Endodermal cell (in vitro differentiated cells): ENCODE measurements at regions not wholly inside any gene's neighbourhood (a gene's known extent, or its start where the extent isn't known, plus 50 kb on each side); places are given as distances from the start of the nearest gene placed in this dataset.

Source experiments
- DNase-seq: peaks from one replicate; pipeline ENCODE4 v3.0.0-alpha.2; 2017
- H3K27ac ChIP-seq: 2 replicates; pipeline ENCODE4 v1.5.1; 2013; ENCODE audit warnings: mild to moderate bottlenecking, low read depth, low read length, moderate library complexity
- H3K27me3 ChIP-seq: 2 replicates; pipeline ENCODE4 v1.6.1; 2013; ENCODE audit warnings: mild to moderate bottlenecking, low read length, moderate library complexity; ENCODE audit not compliant: insufficient read depth, control insufficient read depth, poor library complexity, severe bottlenecking
- H3K36me3 ChIP-seq: 2 replicates; pipeline ENCODE4 v1.7.0; 2013; ENCODE audit warnings: mild to moderate bottlenecking, low read length, moderate library complexity; ENCODE audit not compliant: control insufficient read depth, insufficient read depth
- H3K4me1 ChIP-seq: one replicate; pipeline ENCODE4 v1.7.0; 2013; ENCODE audit warnings: low read length; ENCODE audit not compliant: control insufficient read depth, insufficient read depth
- H3K4me3 ChIP-seq: 2 replicates; pipeline ENCODE4 v1.5.1; 2013; ENCODE audit warnings: mild to moderate bottlenecking, low read length, moderate library complexity
- H3K9ac ChIP-seq: 2 replicates; pipeline ENCODE4 v1.6.1; 2013; ENCODE audit warnings: mild to moderate bottlenecking, low read length, moderate library complexity; ENCODE audit not compliant: poor library complexity, severe bottlenecking; ENCODE audit errors: extremely low read depth
- H3K9me3 ChIP-seq: 2 replicates; pipeline ENCODE4 v1.6.1; 2013; ENCODE audit warnings: mild to moderate bottlenecking, low read length, moderate library complexity; ENCODE audit not compliant: control insufficient read depth
- H3K27ac Mint-ChIP-seq: 2 replicates; pipeline ENCODE4 v1.8.0; 2020; ENCODE audit warnings: mixed read lengths
- H3K27me3 Mint-ChIP-seq: 2 replicates; pipeline ENCODE4 v1.8.0; 2021; ENCODE audit warnings: mild to moderate bottlenecking, mixed read lengths; ENCODE audit not compliant: insufficient read depth
- H3K36me3 Mint-ChIP-seq: 2 replicates; pipeline ENCODE4 v1.8.0; 2020; ENCODE audit warnings: low read depth, mixed read lengths
- H3K4me1 Mint-ChIP-seq: 2 replicates; pipeline ENCODE4 v1.8.0; 2020; ENCODE audit warnings: mixed read lengths
- H3K4me3 Mint-ChIP-seq: 2 replicates; pipeline ENCODE4 v1.8.0; 2020; ENCODE audit warnings: mild to moderate bottlenecking, moderate library complexity, mixed read lengths
- H3K9me3 Mint-ChIP-seq: 2 replicates; pipeline ENCODE4 v1.8.0; 2020; ENCODE audit warnings: mild to moderate bottlenecking, mixed read lengths
- CTCF ChIP-seq: fragments of 200-600 bp; sonication (generic); conservative IDR thresholded peaks from 2 replicates; pipeline ENCODE4 v1.5.0; 2021; ENCODE audit warnings: antibody characterized with exemption, mild to moderate bottlenecking
- WGBS, 2 experiments: methylation state at CpG; one replicate each; pipeline versions ENCODE4 v1.1.5 to v1.1.7; 2013; ENCODE audit warnings: missing lambda C conversion rate in 2 of 2, mixed read lengths in 1 of 2; ENCODE audit not compliant: insufficient coverage in 1 of 2, insufficient read length in 1 of 2; 5-methylcytosine and 5-hydroxymethylcytosine counted together

- H3K9ac ChIP-seq, result no peak overlapping the region
- Mint-ChIP-seq H3K4me1 (peaks cover 5% of the 10 kb centered on the region), H3K9me3 (no peaks in the 10 kb centered on the region), H3K27ac (no peak overlapping the region), H3K4me3 (no peak overlapping the region), H3K27me3 (peaks cover 3% of the 10 kb centered on the region), H3K36me3 (no peaks in the 10 kb centered on the region)
- H3K36me3 ChIP-seq, result no peaks in the 10 kb centered on the region
- H3K4me3 ChIP-seq, result no peak overlapping the region
- 95% methylated on average over 12 to 13 of the region's 13 CpGs for whole genome bisulfite sequencing, 2 experiments
- H3K27ac ChIP-seq, result no peak overlapping the region
- H3K4me1 ChIP-seq, result no peaks in the 10 kb centered on the region
- no peak for DNase-seq
- no peaks in the 10 kb centered on the region for H3K9me3 ChIP-seq
- TF ChIP-seq CTCF, result no peak
- no peaks in the 10 kb centered on the region for H3K27me3 ChIP-seq
Measured at GRCh38 chr4:181147416-181147951, 1095.7 kb upstream of the TENM3 start.

GRCh38 chr4:181148470-181148869, 1094.7 kb upstream of the TENM3 start:
- Histone ChIP-seq H3K36me3 (no peaks in the 10 kb centered on the region), H3K9ac (no peak overlapping the region), H3K4me1 (no peaks in the 10 kb centered on the region), H3K27ac (no peak overlapping the region), H3K9me3 (no peaks in the 10 kb centered on the region), H3K4me3 (no peak overlapping the region), H3K27me3 (no peaks in the 10 kb centered on the region)
- Mint-ChIP-seq H3K27ac (no peak overlapping the region), H3K4me1 (peaks cover 1% of the 10 kb centered on the region), H3K36me3 (no peaks in the 10 kb centered on the region), H3K4me3 (no peak overlapping the region), H3K9me3 (no peaks in the 10 kb centered on the region), H3K27me3 (no peaks in the 10 kb centered on the region)
- no peak for TF ChIP-seq CTCF
- no peak for DNase-seq
- WGBS, 2 experiments, result 86 to 94% methylated on average over 2 to 5 of the region's 5 CpGs

- no peaks in the 10 kb centered on the region for H3K36me3 ChIP-seq
- H3K4me1 ChIP-seq, result no peaks in the 10 kb centered on the region
- H3K9me3 ChIP-seq, result no peaks in the 10 kb centered on the region
- Mint-ChIP-seq H3K4me1 (peaks cover 1% of the 10 kb centered on the region), H3K27ac (no peak overlapping the region), H3K27me3 (no peaks in the 10 kb centered on the region), H3K36me3 (no peaks in the 10 kb centered on the region), H3K9me3 (no peaks in the 10 kb centered on the region), H3K4me3 (no peak overlapping the region)
- H3K27ac ChIP-seq, result no peak overlapping the region
- no peak overlapping the region for H3K9ac ChIP-seq
- TF ChIP-seq CTCF, result no peak
- no peak for DNase-seq
- no peaks in the 10 kb centered on the region for H3K27me3 ChIP-seq
- WGBS, 2 experiments, result 85 to 91% methylated on average over 4 of the region's 4 CpGs
- no peak overlapping the region for H3K4me3 ChIP-seq
Measured at GRCh38 chr4:181150191-181150590, 1093.0 kb upstream of the TENM3 start.
